Keratinocyte (primary cell): ENCODE measurements at regions not wholly inside any gene's neighbourhood (a gene's known extent, or its start where the extent isn't known, plus 50 kb on each side); places are given as distances from the start of the nearest gene placed in this dataset.

ENCODE experiments used
- DNase-seq: peaks from one replicate; pipeline ENCODE4 v3.0.0-alpha.2; 2011; ENCODE audit warnings: low read depth, missing footprints, low spot score
- FAIRE-seq: peaks from 2 replicates; lab custom pipeline; 2011; peaks lifted over from hg19 to GRCh38; lab: Jason Lieb, UNC
- H2AFZ ChIP-seq: 2 replicates; pipeline ENCODE4 v1.6.0; 2012; ENCODE audit warnings: low read length, control low read depth, inconsistent platforms; ENCODE audit not compliant: control insufficient read depth
- H3K27ac ChIP-seq: 2 replicates; pipeline ENCODE4 v1.5.1; 2011; ENCODE audit warnings: low read length; ENCODE audit not compliant: control insufficient read depth, insufficient read depth
- H3K27me3 ChIP-seq: 3 replicates; pipeline ENCODE4 v1.6.0; 2011; ENCODE audit warnings: low read length; ENCODE audit not compliant: control insufficient read depth, insufficient read depth; ENCODE audit errors: extremely low read depth
- H3K36me3 ChIP-seq, 2 experiments: 2 replicates in 1 of 2; 3 replicates in 1 of 2; pipeline ENCODE4 v1.5.1; 2011; ENCODE audit warnings: low read length in 2 of 2, mild to moderate bottlenecking in 1 of 2; ENCODE audit not compliant: control insufficient read depth in 2 of 2, insufficient read depth in 2 of 2; ENCODE audit errors: extremely low read depth in 1 of 2
- H3K4me1 ChIP-seq: 3 replicates; pipeline ENCODE4 v1.5.1; 2011; ENCODE audit warnings: low read length; ENCODE audit not compliant: control insufficient read depth, insufficient read depth; ENCODE audit errors: extremely low read depth
- H3K4me2 ChIP-seq: 3 replicates; pipeline ENCODE4 v1.6.0; 2011; ENCODE audit warnings: low read depth, low read length; ENCODE audit not compliant: control insufficient read depth, insufficient read depth; ENCODE audit errors: extremely low read depth
- H3K4me3 ChIP-seq, 3 experiments: fragments of 200-600 bp in 1 of 3; sonication (generic) in 1 of 3; 2 replicates in 2 of 3; 3 replicates in 1 of 3; pipeline ENCODE4 v1.5.1; 2011 to 2016; ENCODE audit warnings: low read length in 3 of 3, mild to moderate bottlenecking in 3 of 3, control low read depth in 2 of 3, inconsistent platforms in 1 of 3, low read depth in 1 of 3, mixed read lengths in 1 of 3, mixed run types in 1 of 3, moderate library complexity in 1 of 3; ENCODE audit not compliant: control insufficient read depth in 2 of 3, insufficient read depth in 2 of 3; ENCODE audit errors: extremely low read depth in 1 of 3
- H3K79me2 ChIP-seq: 2 replicates; pipeline ENCODE4 v1.6.0; 2012; ENCODE audit warnings: low read length; ENCODE audit not compliant: control insufficient read depth, insufficient read depth
- H3K9ac ChIP-seq: 3 replicates; pipeline ENCODE4 v1.6.0; 2011; ENCODE audit warnings: low read length; ENCODE audit not compliant: control insufficient read depth, insufficient read depth; ENCODE audit errors: extremely low read depth
- H3K9me1 ChIP-seq: 3 replicates; pipeline ENCODE4 v1.6.0; 2011; ENCODE audit warnings: low read length; ENCODE audit not compliant: control insufficient read depth, insufficient read depth; ENCODE audit errors: extremely low read depth
- H3K9me3 ChIP-seq: 2 replicates; pipeline ENCODE4 v1.5.1; 2012; ENCODE audit warnings: low read depth, low read length; ENCODE audit not compliant: control insufficient read depth
- H4K20me1 ChIP-seq: 3 replicates; pipeline ENCODE4 v1.6.0; 2011; ENCODE audit warnings: low read length; ENCODE audit not compliant: control insufficient read depth, insufficient read depth; ENCODE audit errors: extremely low read depth
- CTCF ChIP-seq, 3 experiments: IDR thresholded peaks in 1 of 3; conservative IDR thresholded peaks in 1 of 3; optimal IDR thresholded peaks in 1 of 3; 2 replicates in 2 of 3; 3 replicates in 1 of 3; pipeline versions ENCODE3 to v1.5.1; 2011; ENCODE audit warnings: low read length in 3 of 3, mild to moderate bottlenecking in 3 of 3, moderate library complexity in 2 of 3, control low read depth in 1 of 3, inconsistent platforms in 1 of 3; ENCODE audit not compliant: insufficient read depth in 2 of 3; ENCODE audit errors: extremely low read depth in 1 of 3
- EZH2 ChIP-seq: IDR thresholded peaks from one replicate; pipeline ENCODE4 v1.6.1; 2012; ENCODE audit warnings: inconsistent platforms, mild to moderate bottlenecking, low read length, moderate library complexity
- dilution Hi-C: fragments of 300-500 bp; cut with MboI; formaldehyde crosslinking; loops from one replicate; pipeline ENCODE4 v1.7.0; 2020; ENCODE audit warnings: low sequenced_read_pairs; ENCODE audit not compliant: extremely low pct_ligation_motif_present

DNA sequence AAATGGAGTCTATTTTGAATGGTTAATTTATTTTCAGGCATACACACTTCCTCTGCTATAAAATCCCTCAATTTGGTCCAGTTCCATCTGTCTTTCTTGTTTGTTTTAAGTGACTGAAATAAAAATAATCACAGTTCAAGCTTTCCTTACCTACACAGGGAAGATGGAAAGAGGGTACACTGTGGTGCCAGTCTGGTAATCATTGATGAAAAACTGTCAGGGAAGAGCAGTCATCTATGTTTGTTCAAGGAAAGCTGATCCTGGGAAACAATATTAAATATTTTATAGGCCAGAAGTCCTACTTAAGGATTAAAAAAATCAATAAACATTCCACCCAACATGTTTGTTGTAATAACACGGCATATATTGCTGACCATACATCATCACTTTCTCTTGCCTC lies 115.2 kb upstream of the KCNMB2 start:
- Histone ChIP-seq H2AFZ (no peak overlapping the region), H4K20me1 (no peaks in the 10 kb centered on the region), H3K9me1 (no peaks in the 10 kb centered on the region), H3K4me2 (no peak overlapping the region), H3K27me3 (no peaks in the 10 kb centered on the region), H3K27ac (no peak overlapping the region), H3K9ac (no peak overlapping the region), H3K9me3 (no peaks in the 10 kb centered on the region), H3K36me3 (no peaks in the 10 kb centered on the region), H3K4me1 (no peaks in the 10 kb centered on the region), H3K79me2 (no peaks in the 10 kb centered on the region), H3K4me3 (no peak overlapping the region)
- dilution Hi-C loops, result no loop called here
- TF ChIP-seq CTCF (optimal IDR thresholded peaks at IDR 0.05 in 1 of 3, IDR thresholded peaks at IDR 0.05 in 1 of 3, conservative IDR thresholded peaks at IDR 0.05 in 1 of 3; ENCODE audit: extremely low read depth in 1 of 3, insufficient read depth in 2 of 3, low read length in 3 of 3), result no peak
- FAIRE-seq (no peak), DNase-seq (no peak)

- H3K27me3 ChIP-seq, result no peaks in the 10 kb centered on the region
- no peaks in the 10 kb centered on the region for H3K36me3 ChIP-seq
- no peak overlapping the region for H2AFZ ChIP-seq
- TF ChIP-seq CTCF (optimal IDR thresholded peaks at IDR 0.05 in 1 of 3, IDR thresholded peaks at IDR 0.05 in 1 of 3, conservative IDR thresholded peaks at IDR 0.05 in 1 of 3; ENCODE audit: extremely low read depth in 1 of 3, insufficient read depth in 2 of 3, low read length in 3 of 3), result no peak
- no peak for TF ChIP-seq EZH2
- no peak overlapping the region for H3K27ac ChIP-seq
- no peak overlapping the region for H3K4me2 ChIP-seq
- H3K4me1 ChIP-seq, result no peaks in the 10 kb centered on the region
- dilution Hi-C loops, result no loop called here
- H3K79me2 ChIP-seq, result no peaks in the 10 kb centered on the region
- H3K9me1 ChIP-seq, result no peaks in the 10 kb centered on the region
- H3K9ac ChIP-seq, result no peak overlapping the region
- DNase-seq (no peak), FAIRE-seq (no peak)
- H3K4me3 ChIP-seq, result no peak overlapping the region
- H3K9me3 ChIP-seq, result no peaks in the 10 kb centered on the region
- no peaks in the 10 kb centered on the region for H4K20me1 ChIP-seq
Observed at GRCh38 chr3:178422406-178422805, 113.8 kb upstream of the KCNMB2 start.
